ENCODE measurements at regions not wholly inside any gene's neighbourhood (a gene's known extent, or its start where the extent isn't known, plus 50 kb on each side); places are given as distances from the start of the nearest gene placed in this dataset.

DNA sequence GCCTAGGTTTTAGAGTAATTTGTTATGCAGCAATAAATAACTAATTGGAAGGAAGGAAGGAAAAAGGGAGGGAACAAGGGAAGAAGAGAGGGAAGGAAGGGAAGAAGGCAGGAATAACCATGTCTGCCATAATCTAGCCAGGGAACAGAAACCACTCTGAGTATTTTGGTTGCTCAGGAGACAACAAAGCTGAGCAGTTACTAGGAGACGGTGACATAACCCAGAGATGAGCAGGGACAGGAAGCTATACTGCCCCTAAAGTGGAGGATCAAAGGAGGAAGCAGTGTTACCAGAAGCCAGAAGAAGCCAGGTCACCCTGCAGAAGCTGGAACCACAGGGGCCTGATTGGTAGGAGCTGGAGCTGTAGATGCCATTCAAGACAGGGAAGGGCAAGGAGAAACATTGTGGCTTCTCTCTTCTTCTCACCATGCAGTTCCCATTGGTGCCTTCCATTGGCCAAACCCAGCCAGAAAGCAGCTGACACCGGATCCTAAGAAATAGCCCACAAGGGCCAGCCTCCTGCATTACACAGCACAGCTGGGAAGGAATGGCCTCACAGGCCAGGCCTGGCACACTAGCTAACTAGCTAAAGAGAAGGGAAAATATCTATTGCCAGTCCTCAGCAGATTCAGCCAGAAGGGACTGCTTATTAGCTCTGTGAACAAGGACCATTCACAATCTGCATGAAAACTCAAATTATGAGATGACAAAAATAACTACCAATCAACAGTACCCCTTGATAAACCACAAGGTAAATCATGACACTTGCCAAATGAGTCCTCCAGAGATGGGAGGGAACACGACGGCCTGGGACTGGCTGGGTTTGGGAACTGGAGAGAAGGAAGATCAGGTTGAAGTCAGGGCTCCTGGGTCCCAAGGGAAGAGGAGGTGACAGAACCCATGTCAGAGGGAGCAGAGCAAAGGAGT, 184.5 kb upstream of the NFE2L3 start:
- no peak for TF ChIP-seq POLR2A (IDR thresholded peaks at IDR 0.05)
- TF ChIP-seq, protein P1, sequence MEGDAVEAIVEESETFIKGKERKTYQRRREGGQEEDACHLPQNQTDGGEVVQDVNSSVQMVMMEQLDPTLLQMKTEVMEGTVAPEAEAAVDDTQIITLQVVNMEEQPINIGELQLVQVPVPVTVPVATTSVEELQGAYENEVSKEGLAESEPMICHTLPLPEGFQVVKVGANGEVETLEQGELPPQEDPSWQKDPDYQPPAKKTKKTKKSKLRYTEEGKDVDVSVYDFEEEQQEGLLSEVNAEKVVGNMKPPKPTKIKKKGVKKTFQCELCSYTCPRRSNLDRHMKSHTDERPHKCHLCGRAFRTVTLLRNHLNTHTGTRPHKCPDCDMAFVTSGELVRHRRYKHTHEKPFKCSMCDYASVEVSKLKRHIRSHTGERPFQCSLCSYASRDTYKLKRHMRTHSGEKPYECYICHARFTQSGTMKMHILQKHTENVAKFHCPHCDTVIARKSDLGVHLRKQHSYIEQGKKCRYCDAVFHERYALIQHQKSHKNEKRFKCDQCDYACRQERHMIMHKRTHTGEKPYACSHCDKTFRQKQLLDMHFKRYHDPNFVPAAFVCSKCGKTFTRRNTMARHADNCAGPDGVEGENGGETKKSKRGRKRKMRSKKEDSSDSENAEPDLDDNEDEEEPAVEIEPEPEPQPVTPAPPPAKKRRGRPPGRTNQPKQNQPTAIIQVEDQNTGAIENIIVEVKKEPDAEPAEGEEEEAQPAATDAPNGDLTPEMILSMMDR (IDR thresholded peaks at IDR 0.05) = no peak

Measured in testis (tissue), 2 donors.